DOHH2 (cell line): ENCODE measurements at regions not wholly inside any gene's neighbourhood (a gene's known extent, or its start where the extent isn't known, plus 50 kb on each side); places are given as distances from the start of the nearest gene placed in this dataset.

Source experiments
- H3F3A ChIP-seq: fragments of 200-600 bp; sonication (generic), shearing (Covaris generic); 2 replicates; pipeline ENCODE4 v1.6.0; 2016; ENCODE audit warnings: antibody characterized with exemption, mild to moderate bottlenecking; ENCODE audit not compliant: control insufficient read depth, insufficient read depth
- H3K27ac ChIP-seq: fragments of 200-600 bp; sonication (generic); 2 replicates; pipeline ENCODE4 v1.5.1; 2014; ENCODE audit warnings: low read depth, mild to moderate bottlenecking, low read length, moderate library complexity
- H3K27me3 ChIP-seq: fragments of 200-600 bp; sonication (generic); 2 replicates; pipeline ENCODE4 v1.6.1; 2014; ENCODE audit warnings: mild to moderate bottlenecking, low read length, mixed read lengths; ENCODE audit not compliant: control insufficient read depth
- H3K36me3 ChIP-seq: fragments of 200-600 bp; sonication (generic); 2 replicates; pipeline ENCODE4 v1.6.1; 2014; ENCODE audit warnings: mild to moderate bottlenecking, low read length, moderate library complexity, mixed read lengths; ENCODE audit not compliant: control insufficient read depth
- H3K4me1 ChIP-seq: fragments of 200-600 bp; sonication (generic); 2 replicates; pipeline ENCODE4 v1.6.1; 2014; ENCODE audit warnings: mild to moderate bottlenecking, low read length, mixed read lengths; ENCODE audit not compliant: control insufficient read depth
- H3K4me2 ChIP-seq: fragments of 200-600 bp; sonication (generic); 2 replicates; pipeline ENCODE4 v1.6.0; 2014; ENCODE audit warnings: mild to moderate bottlenecking, low read length, moderate library complexity
- H3K4me3 ChIP-seq: fragments of 200-600 bp; sonication (generic); 2 replicates; pipeline ENCODE4 v1.5.1; 2014; ENCODE audit warnings: mild to moderate bottlenecking, low read length, mixed read lengths
- H3K79me2 ChIP-seq: fragments of 200-600 bp; sonication (generic); 2 replicates; pipeline ENCODE4 v1.6.1; 2014; ENCODE audit warnings: mild to moderate bottlenecking, low read length, mixed read lengths; ENCODE audit not compliant: control insufficient read depth
- H3K9me2 ChIP-seq: fragments of 200-600 bp; sonication (generic); replicated peaks from 2 replicates; pipeline ENCODE4 v1.6.1; 2014; ENCODE audit warnings: mild to moderate bottlenecking, low read length, mixed read lengths; ENCODE audit not compliant: control insufficient read depth
- H3K9me3 ChIP-seq: fragments of 200-600 bp; sonication (generic); 2 replicates; pipeline ENCODE4 v1.6.1; 2014; ENCODE audit warnings: antibody characterized with exemption, low read length, mixed read lengths; ENCODE audit not compliant: control insufficient read depth, insufficient read depth
- H4K20me1 ChIP-seq: fragments of 200-600 bp; sonication (generic); 2 replicates; pipeline ENCODE4 v1.6.0; 2014; ENCODE audit warnings: low read depth, mild to moderate bottlenecking, antibody characterized with exemption, low read length, moderate library complexity; ENCODE audit not compliant: control insufficient read depth, insufficient read depth
- CTCF ChIP-seq: fragments of 200-600 bp; sonication (generic); IDR thresholded peaks from one replicate; pipeline ENCODE4 v1.5.1; 2014; ENCODE audit warnings: antibody characterized with exemption, mild to moderate bottlenecking, low read depth, low read length; ENCODE audit not compliant: poor library complexity, severe bottlenecking
- EZH2phosphoT487 ChIP-seq: fragments of 200-600 bp; sonication (generic); IDR thresholded peaks from 2 replicates; pipeline ENCODE4 v1.6.1; 2017; ENCODE audit warnings: borderline replicate concordance, mild to moderate bottlenecking, antibody characterized with exemption, low read length, moderate library complexity, mixed read lengths

GRCh38 chr18:11387880-11388279 lies 221.5 kb upstream of the SLC35G4 start:
- H3K4me1 ChIP-seq: no peaks in the 10 kb centered on the region
- no peak overlapping the region for H3K4me3 ChIP-seq
- no peaks in the 10 kb centered on the region for H4K20me1 ChIP-seq
- TF ChIP-seq EZH2phosphoT487 (no peak), CTCF (no peak)
- H3F3A ChIP-seq: no peaks in the 10 kb centered on the region
- no peaks in the 10 kb centered on the region for H3K9me3 ChIP-seq
- no peak overlapping the region for H3K4me2 ChIP-seq
- no peaks in the 10 kb centered on the region for H3K27me3 ChIP-seq
- no peak overlapping the region for H3K27ac ChIP-seq
- no peaks in the 10 kb centered on the region for H3K9me2 ChIP-seq
- H3K79me2 ChIP-seq: no peaks in the 10 kb centered on the region
- H3K36me3 ChIP-seq: no peaks in the 10 kb centered on the region

GRCh38 chr18:11383381-11383780 lies 226.0 kb upstream of the SLC35G4 start:
- H3K9me3 ChIP-seq: no peaks in the 10 kb centered on the region
- no peak overlapping the region for H3K4me3 ChIP-seq
- H3K9me2 ChIP-seq: no peaks in the 10 kb centered on the region
- TF ChIP-seq CTCF (no peak), EZH2phosphoT487 (no peak)
- no peak overlapping the region for H3K4me2 ChIP-seq
- no peaks in the 10 kb centered on the region for H4K20me1 ChIP-seq
- no peaks in the 10 kb centered on the region for H3K27me3 ChIP-seq
- no peaks in the 10 kb centered on the region for H3K79me2 ChIP-seq
- no peak overlapping the region for H3K27ac ChIP-seq
- no peaks in the 10 kb centered on the region for H3F3A ChIP-seq
- H3K4me1 ChIP-seq: no peaks in the 10 kb centered on the region
- no peaks in the 10 kb centered on the region for H3K36me3 ChIP-seq

- no peak overlapping the region for H3K4me3 ChIP-seq
- H3K4me2 ChIP-seq: no peak overlapping the region
- no peaks in the 10 kb centered on the region for H3K27me3 ChIP-seq
- no peak for TF ChIP-seq CTCF
- no peak for TF ChIP-seq EZH2phosphoT487
- no peaks in the 10 kb centered on the region for H3K79me2 ChIP-seq
- H3K36me3 ChIP-seq: no peaks in the 10 kb centered on the region
- no peaks in the 10 kb centered on the region for H3K9me2 ChIP-seq
- no peaks in the 10 kb centered on the region for H3K9me3 ChIP-seq
- H3K27ac ChIP-seq: no peak overlapping the region
- no peaks in the 10 kb centered on the region for H3K4me1 ChIP-seq
- no peaks in the 10 kb centered on the region for H3F3A ChIP-seq
- H4K20me1 ChIP-seq: no peaks in the 10 kb centered on the region
Observed at GRCh38 chr18:11380968-11381367, 228.4 kb upstream of the SLC35G4 start.

GRCh38 chr18:11379660-11380059 lies 229.7 kb upstream of the SLC35G4 start:
- no peaks in the 10 kb centered on the region for H4K20me1 ChIP-seq
- no peak overlapping the region for H3K4me3 ChIP-seq
- H3K36me3 ChIP-seq: no peaks in the 10 kb centered on the region
- H3K27me3 ChIP-seq: no peaks in the 10 kb centered on the region
- no peak overlapping the region for H3K4me2 ChIP-seq
- H3K9me3 ChIP-seq: no peaks in the 10 kb centered on the region
- H3K9me2 ChIP-seq: no peaks in the 10 kb centered on the region
- TF ChIP-seq CTCF: no peak
- no peak for TF ChIP-seq EZH2phosphoT487
- no peaks in the 10 kb centered on the region for H3K79me2 ChIP-seq
- H3F3A ChIP-seq: no peaks in the 10 kb centered on the region
- no peak overlapping the region for H3K27ac ChIP-seq
- no peaks in the 10 kb centered on the region for H3K4me1 ChIP-seq
